ENCODE measurements at regions not wholly inside any gene's neighbourhood (a gene's known extent, or its start where the extent isn't known, plus 50 kb on each side); places are given as distances from the start of the nearest gene placed in this dataset.

GRCh38 chr7:41415051-41415450 is 287.8 kb downstream of the INHBA start:
- TF ChIP-seq CTCF (conservative IDR thresholded peaks at IDR 0.05; ENCODE audit: low read depth in 2 of 2) (no peak), POLR2AphosphoS5 (IDR thresholded peaks at IDR 0.05; ENCODE audit: low read depth) (no peak), EZH2 (IDR thresholded peaks at IDR 0.05; ENCODE audit: low read depth, unreplicated experiment) (no peak), EZH2phosphoT487 (IDR thresholded peaks at IDR 0.05; ENCODE audit: unreplicated experiment) (no peak), STAT1 (IDR thresholded peaks at IDR 0.05; ENCODE audit: unreplicated experiment) (no peak), CREB1 (CRISPR knock-in tag; IDR thresholded peaks at IDR 0.05; ENCODE audit: low read depth) (no peak), JUNB (IDR thresholded peaks at IDR 0.05; ENCODE audit: unreplicated experiment) (no peak), REST (IDR thresholded peaks at IDR 0.05; ENCODE audit: unreplicated experiment) (no peak), ZNF114 (CRISPR knock-in tag; IDR thresholded peaks at IDR 0.05) (no peak), ETS1 (IDR thresholded peaks at IDR 0.05) (no peak), ZNF462 (CRISPR knock-in tag; IDR thresholded peaks at IDR 0.05) (no peak)

All from GM23338 (cell line).